Cardiac fibroblast (primary cell): ENCODE measurements at regions not wholly inside any gene's neighbourhood (a gene's known extent, or its start where the extent isn't known, plus 50 kb on each side); places are given as distances from the start of the nearest gene placed in this dataset.
"Not testable (repeated sequence)": the region's sequence is repeated elsewhere in the genome, so short reads cannot be mapped to it uniquely, and the experiment has no call there.

Experiments
- DNase-seq, 2 donors: peaks; one replicate each; pipeline versions ENCODE4 v3.0.0 to v3.0.0-alpha.2; 2010; ENCODE audit warnings: low read depth in 2 of 2
- H3K4me3 ChIP-seq, 2 donors: replicated peaks in 1 of 2; 1 replicate in 1 of 2; 2 replicates in 1 of 2; pipeline ENCODE4 v1.5.1; 2011; ENCODE audit warnings: low read depth in 2 of 2, low read length in 2 of 2, mild to moderate bottlenecking in 2 of 2, moderate library complexity in 1 of 2
- TF ChIP-seq, protein P1 (sequence below): IDR thresholded peaks from one replicate; pipeline ENCODE4 v1.5.1; 2011; ENCODE audit warnings: low read depth, mild to moderate bottlenecking, low read length, inconsistent platforms

- no peak overlapping the region for H3K4me3 ChIP-seq
- TF ChIP-seq, protein P1, sequence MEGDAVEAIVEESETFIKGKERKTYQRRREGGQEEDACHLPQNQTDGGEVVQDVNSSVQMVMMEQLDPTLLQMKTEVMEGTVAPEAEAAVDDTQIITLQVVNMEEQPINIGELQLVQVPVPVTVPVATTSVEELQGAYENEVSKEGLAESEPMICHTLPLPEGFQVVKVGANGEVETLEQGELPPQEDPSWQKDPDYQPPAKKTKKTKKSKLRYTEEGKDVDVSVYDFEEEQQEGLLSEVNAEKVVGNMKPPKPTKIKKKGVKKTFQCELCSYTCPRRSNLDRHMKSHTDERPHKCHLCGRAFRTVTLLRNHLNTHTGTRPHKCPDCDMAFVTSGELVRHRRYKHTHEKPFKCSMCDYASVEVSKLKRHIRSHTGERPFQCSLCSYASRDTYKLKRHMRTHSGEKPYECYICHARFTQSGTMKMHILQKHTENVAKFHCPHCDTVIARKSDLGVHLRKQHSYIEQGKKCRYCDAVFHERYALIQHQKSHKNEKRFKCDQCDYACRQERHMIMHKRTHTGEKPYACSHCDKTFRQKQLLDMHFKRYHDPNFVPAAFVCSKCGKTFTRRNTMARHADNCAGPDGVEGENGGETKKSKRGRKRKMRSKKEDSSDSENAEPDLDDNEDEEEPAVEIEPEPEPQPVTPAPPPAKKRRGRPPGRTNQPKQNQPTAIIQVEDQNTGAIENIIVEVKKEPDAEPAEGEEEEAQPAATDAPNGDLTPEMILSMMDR: no peak
- no peak for DNase-seq
Observed at GRCh38 chr12:79993106-79993862, 58.4 kb upstream of the PPP1R12A start.

DNA sequence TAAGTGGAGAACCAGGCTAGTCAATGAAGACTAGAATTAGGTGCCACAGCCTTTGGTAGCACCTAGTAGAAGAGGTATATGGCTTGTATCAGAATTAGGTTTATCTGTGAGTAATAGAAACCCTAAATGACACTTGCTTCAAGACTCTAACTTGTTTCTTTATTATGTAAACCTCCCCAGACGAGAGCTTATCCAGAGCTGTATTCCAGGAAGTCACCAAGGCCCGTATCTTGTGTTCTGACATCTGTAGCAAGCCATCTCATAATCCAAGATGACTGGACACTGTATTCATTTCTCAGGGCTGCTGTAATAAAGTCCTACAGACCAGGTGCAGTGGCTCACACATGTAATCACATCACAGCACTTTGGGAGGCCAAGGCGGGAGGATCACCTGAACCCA, 56.7 kb upstream of the PPP1R12A start:
- no peak for DNase-seq
- no peak overlapping the region for H3K4me3 ChIP-seq
- TF ChIP-seq, protein P1: no peak

GRCh38 chr12:79990509-79991338, 55.8 kb upstream of the PPP1R12A start:
- DNase-seq, H3K4me3 ChIP-seq: not testable (repeated sequence)

GRCh38 chr12:79988368-79988767, 53.5 kb upstream of the PPP1R12A start:
- TF ChIP-seq, protein P1: no peak
- no peak overlapping the region for H3K4me3 ChIP-seq
- peak; percentile 15 to 35 for DNase-seq

GRCh38 chr12:79987731-79988130, 52.8 kb upstream of the PPP1R12A start:
- TF ChIP-seq, protein P1: no peak
- no peak overlapping the region for H3K4me3 ChIP-seq
- DNase-seq: no peak
